NOMO-1 treated with dmso at 0.1 percent for 144 hours (cell line): ENCODE measurements at regions not wholly inside any gene's neighbourhood (a gene's known extent, or its start where the extent isn't known, plus 50 kb on each side); places are given as distances from the start of the nearest gene placed in this dataset.

Experiments
- DNase-seq: peaks from one replicate; lab custom pipeline; 2025; ENCODE audit not compliant: unreplicated experiment; lab: John Stamatoyannopoulos, UW

DNA sequence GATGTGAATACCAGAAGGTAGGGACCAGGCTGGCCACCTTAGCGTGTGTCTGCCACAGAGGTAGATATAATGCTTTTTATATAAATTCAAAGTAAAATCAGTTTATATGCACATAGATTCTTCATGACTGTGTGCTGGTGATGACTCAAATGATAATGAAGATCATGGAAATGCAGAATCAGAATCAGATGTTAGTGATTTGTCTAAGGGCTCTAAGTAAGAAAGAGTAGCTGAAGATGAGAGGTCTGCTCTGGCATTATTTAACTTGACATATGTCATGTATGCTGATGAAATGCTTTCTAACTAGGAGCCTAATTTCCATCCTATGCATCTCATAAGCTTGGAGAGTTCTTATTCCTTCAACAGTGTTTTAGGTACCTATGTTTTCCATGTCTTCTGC lies 50.3 kb upstream of the DPH6 start:
- DNase-seq, result no peak

DNA sequence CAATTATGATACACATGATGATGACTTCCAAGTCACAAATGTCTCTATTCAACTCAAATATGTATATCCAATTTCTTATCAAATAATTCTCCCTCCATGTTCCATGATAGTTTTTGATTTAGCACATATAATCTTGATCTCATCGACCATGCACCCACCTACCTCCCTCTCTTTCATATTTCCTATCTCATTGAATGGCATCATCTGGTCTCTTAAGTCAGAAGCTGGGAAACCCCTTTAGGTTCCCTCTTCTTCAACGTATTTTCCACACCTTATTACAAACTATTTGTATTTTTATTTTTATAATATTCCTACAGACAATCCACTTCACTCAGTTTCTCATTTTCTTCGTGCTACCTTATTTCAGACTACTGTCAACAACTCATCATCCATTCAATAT lies 56.9 kb upstream of the DPH6 start:
- DNase-seq, result no peak

DNA sequence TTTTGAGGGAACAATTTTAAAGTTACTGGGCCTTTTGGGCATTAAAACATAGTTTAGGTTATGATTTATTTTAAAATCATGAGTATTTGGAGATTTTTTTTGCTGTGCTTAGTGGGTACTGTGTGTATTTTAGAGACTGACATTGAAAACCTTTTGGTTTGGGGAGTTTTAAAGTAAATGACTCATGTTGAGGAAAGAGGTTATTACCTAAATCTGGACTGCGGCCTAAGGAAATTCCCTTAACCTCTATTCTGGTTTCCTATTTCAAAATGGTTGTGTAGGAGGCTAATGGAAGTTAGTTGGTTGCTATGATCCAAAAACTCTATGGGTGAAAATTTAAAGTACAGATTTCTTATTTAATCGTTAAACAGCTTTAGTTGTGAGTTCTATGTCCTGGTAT lies 57.3 kb upstream of the DPH6 start:
- DNase-seq, result no peak

DNA sequence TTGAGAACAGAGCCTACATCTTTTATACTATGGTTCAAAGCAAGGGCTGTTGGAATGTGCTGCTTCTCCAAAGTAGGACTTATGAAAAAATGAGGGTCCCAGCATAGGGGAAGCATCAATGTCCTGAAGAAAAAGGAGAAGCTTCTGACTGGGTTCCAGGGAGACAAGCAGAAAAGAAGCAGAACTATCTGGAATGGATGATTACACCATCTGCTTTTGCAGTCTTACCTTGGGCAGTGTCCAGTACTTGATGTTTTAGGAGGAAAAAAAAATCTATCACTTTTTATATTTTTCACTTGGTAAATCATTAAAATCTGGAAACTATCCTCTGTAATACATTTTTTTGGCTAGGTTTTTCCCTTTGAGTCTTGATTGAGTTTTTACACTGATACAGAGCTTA lies 57.9 kb upstream of the DPH6 start:
- no peak for DNase-seq

DNA sequence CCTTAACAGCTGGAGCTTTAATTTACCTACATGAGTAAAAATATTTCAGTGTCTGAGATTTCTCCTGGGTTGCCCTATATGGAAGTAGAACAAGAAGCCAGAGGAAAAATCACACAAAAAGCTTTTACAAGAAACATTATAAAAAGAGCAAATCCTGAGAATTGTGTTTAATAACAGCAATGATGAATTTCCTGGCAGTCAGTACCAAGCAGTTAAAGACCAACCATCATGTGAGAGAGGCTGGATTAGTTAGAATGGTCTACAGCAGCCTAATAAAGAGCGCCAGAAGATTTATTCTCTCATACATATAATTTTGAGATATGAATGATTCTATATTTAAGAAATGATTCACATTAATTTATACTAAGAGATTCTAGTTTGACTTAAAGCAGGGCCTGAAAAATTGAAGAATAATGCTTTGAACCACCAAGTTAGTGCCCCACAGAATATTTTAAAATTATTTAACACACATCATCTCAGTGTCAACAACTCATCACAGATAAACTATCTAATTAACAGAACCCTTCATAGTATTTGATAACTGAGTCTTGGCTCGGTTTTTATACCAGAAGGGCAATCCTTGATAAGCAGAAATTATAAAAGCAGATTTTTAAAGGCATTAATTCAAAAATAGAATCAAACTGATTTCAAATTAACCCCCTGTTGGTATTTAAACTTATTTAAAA lies 59.9 kb upstream of the DPH6 start:
- DNase-seq, result no peak

DNA sequence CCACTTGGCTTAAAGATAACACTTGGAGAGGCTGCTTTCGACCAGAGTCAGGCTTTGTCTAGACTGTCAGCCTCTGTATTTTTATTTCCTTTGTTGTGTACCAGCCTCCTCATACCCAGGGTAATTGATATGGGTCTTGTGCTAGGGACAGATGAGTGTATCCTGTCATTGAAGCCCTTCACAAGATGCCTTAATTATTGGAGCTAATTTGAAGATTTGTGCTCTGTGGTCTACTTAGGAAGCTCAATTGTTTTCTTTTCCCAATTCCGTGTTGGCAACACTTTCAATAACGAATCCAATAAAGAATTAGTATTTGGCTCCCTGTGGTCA lies 60.5 kb upstream of the DPH6 start:
- no peak for DNase-seq

DNA sequence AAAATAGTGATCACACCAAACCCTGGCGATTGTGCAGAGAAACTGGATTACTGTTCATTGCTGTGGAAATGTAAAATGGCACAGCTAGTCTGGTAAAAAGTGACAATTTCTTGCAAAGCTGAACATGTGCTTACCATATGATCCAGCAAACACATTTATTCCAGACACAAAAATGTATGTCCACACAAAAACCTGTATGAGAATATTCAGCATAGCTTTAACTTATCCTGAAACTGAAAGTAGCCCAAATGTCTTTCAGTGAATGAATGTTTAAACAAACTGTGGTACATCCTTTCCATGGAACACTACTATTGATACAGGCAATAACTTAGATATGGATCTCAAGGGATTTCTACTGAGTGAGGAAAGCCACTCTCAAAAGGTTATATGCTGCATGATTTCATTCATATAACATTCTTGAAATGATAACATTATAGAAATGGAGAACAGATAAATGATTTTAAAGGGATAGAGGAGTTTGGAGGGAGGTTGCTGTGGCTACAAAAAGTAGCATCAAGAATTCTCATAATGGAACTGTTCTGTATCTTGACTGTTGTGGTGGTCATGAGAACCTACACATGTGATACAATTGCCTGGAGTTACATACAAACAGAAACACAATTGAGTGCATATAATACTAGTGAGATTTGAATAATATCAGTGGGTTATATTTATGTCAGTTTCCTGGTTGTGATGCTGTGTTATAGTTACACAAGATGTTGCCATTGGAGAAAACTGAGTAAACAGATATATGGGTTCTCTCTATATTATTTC lies 70.7 kb upstream of the DPH6 start:
- DNase-seq, result no peak

DNA sequence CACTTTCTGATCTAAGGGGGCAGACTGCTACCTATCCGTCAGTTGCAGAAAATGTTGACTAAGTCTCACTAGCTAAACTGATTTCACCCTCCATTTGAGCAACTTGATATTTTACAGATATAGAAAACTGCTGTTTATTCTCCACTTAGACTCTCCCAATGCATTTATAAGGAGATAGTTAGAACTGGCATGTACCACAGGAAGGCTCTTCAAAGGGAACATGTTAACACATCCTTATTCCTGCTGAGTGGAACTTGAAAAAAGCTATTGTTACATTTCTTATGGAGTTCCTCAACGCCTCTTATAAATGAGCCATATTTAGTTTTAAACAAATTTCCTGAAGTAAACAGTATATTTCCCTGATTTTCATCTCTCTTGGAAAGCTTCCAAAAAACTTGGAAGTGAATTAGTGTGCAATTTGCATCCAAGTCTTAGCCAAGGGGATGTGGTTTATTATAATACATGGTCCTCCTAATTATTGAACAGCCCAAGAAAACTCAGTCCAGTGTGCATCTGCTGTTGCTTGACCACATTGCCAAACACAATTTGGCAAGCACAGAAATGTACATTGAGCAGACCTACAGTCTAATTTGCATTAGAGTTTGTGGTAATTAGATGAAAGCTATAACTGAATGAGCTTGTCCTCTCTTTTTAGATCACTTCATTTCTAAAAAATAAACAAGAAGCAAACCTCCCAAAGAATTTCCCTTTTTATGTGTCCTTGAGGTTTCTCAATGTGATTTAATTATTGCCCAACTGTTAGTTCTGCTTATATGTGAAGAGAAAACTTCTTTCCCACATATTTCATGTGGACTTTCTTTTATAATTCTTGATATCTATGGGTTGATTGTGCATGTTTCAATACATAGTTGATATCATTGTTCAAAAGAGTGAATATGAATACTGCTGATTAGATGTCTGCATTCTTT lies 72.6 kb upstream of the DPH6 start:
- DNase-seq, result no peak

DNA sequence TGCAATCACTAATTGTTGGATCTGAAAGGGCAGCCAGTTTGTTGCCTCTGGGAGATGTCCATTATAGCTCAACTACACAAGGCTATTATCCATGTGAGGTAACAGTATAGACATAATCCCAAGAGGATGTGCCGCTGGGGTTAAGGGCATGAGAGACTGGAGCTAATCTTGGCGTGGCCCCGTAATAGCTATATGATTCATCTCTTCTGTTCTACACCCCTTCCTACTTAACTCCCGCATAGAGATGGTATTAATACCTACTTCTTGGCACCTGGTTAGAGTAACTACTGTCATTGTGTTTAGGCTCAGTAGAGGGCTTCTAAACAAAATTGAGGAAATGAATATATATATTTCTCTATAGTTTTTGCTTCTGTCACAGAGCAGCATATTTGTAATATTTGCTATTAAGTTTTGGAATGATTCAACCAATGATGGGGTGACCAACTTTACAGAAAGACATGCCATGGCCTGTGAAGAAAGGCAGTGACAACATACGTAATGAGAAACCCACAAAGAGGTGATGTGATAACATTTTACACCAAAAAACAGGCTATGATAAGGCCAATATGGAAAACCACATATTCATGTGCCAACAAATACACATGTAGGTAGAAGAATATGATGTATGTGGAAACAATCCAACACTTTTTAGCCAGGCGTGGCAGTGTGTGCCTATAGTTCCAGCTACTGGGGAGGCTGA lies 76.8 kb upstream of the DPH6 start:
- no peak for DNase-seq

DNA sequence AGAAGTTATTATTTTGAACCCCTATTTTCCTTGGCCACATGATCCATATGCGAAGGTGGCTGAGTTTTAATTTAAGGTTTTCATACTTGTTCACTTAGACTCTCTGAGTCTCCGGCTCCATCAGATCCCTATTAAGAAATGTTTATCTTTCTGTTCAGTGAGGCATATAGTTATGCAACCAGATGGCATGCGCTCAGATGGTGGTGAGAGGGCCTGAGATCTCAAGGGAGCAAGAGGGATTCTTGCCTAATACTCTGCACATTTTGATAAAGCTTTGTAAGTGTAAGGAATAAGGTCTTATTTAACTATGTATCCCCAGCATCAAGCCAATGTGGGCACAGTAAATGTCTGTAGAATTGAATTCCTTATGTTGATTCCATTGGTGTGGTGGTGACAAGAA lies 78.9 kb upstream of the DPH6 start:
- DNase-seq, result no peak

DNA sequence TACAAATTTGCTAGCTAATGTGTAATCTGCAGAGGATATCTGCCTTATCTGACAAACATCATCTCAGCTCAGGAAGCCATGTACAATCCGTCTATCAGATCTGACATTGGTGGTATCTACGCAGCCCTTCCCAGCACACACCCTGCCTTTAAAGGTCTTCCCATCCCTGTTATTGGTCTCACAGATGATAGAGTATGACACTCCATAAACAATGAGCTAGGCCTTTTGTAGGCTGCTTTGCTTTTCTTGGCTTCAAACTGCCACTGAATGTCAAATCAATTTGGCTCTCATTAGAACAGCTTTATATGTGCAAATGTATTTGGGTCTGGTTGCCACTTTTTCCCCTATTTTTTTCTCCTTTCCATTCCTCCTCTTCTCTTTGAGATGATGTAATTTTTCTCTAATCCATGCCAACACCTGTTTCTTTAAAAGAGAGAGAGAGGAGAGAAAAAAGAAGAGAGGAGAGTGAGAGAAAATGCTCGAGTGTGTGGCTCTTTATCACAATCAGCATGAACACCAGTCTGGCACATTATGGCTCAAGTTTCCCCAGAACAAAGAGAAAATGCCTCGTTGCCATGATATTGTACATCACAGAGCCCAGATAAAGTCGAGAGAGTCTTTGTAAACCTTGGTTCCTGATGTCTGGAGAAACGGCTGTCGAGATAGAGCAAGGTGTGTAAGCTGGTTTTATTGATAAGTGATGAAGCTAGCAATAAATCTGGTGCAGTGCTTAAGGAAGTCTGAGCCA lies 80.8 kb upstream of the DPH6 start:
- DNase-seq, result no peak

DNA sequence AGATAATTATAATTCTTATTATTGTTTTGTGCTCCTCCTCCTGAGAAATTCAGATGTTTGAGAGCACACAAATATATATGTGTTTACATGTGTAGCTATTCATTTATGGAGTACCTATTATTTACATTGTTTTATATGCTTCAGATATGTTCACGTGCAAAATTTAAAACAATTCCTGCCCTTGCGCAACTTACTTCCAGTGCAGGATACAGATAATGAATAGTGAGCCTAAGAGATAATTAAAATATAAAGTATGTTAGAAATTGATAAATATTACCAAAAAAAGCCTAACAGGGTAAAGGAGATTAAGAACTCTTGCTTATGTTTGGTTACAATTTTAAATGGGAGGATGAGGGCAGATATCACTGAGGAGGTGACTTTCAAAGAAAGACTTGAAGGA lies 81.7 kb upstream of the DPH6 start:
- DNase-seq, result no peak

DNA sequence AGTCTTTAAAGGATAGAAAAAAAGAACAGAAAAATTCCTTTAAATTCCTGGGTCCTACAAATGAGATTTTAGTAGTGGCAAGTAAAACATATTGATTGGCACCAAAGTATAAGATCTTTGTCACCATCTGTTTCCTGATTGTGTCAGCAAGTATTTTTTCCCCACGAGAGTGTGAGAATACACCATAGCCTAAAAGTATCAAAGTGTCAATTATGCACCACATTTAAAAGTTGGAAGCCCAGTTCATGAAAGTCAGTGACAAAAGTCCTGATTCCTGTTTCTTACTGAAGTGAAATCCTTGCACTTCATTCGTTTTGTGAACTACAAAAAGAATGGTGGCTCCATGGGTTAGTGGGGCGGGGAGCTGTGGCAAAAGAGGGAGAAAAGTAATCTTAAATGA lies 83.8 kb upstream of the DPH6 start:
- no peak for DNase-seq

DNA sequence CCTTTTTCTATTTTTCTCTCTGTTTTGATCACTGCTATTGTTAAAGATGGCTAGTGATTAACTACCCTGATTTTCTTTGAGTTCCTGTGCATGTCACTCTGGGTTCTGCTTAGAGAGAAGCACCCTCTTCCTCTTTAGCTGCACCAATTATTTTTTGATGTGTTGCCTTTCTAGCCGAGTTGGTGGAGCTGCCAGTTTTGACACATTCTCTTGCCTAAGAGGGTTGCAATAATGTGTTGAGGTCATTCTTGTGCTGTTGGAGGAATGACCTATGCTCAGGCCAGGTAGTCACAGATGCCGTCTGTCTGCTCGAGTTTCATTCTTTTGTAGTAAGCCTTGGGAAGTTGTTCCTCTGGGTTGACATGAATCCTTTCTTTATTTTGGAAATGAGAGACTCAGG lies 84.6 kb upstream of the DPH6 start:
- peak; percentile 88 for DNase-seq

DNA sequence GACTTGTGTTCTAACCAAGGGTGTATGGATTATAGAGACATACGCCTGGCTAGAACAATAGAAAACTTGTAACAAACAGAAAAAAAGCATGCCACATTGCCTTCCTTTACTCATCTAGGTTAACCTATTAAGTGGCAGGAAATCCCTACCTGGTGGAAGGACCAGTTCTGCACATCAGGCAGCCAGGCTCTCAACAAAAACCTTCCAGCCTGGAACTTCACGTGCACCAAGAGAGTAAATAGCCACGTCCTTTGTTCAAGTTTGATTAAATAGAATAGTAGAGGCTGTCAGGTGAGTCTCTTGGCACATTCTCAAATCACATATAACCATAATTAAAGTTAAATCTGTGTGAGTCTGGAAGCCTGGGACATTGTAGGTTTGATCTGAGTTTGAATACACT lies 85.0 kb upstream of the DPH6 start:
- DNase-seq, result no peak

DNA sequence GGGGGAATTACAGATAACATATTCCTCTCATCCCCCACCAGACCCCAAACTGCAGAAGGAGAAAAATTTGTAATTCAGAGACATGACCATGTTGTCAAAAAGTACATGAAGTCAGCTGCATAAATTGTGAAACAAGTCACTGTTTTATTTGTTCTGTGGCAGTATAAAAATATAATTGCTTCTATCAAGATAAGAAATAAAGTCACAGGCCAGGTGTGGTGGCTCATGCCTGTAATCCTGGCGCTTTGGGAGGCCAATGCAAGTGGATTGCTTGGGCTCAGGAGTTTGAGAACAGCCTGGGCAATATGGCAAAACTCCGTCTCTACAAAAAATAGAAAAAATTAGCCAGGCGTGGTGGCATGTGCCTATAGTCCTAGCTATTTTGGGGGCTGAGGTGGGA lies 87.7 kb upstream of the DPH6 start:
- no peak for DNase-seq

DNA sequence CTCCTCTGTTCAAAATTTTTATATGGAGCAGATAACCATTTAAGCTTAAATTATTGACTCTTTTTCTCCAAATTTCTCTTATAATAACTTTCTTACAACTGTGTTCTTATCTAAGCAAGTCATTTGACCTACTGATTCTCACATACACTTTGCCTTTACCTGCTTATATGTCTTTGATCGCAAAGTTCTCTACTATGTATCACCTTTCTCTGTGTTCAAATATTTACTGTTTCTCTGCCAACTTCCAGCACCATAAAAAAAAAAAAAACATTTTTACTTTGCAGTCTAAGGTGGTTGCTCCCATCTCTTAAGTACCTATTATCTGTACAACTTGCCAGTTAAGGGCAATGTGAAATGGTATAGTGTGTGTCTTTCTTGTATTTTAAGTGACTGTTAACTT lies 100.8 kb upstream of the DPH6 start:
- no peak for DNase-seq

DNA sequence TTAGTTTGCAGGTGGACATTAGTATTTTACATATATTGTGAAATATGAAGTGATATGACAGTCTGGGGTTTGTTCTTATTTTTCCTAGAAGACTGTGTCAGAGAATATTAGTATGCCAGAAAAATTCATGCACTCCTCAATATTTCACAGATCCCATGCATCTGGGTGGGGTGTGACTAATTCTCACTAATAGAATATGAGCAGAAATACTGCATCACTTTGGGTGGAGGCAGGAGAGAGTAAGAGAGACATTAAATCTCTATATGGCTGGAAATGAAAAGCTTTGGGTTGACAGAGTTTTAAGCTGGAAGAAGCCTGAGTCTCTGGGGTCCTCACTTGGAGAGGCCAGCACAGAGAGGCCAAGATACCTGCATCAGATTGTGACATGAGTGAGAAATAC lies 101.3 kb upstream of the DPH6 start:
- DNase-seq, result no peak

DNA sequence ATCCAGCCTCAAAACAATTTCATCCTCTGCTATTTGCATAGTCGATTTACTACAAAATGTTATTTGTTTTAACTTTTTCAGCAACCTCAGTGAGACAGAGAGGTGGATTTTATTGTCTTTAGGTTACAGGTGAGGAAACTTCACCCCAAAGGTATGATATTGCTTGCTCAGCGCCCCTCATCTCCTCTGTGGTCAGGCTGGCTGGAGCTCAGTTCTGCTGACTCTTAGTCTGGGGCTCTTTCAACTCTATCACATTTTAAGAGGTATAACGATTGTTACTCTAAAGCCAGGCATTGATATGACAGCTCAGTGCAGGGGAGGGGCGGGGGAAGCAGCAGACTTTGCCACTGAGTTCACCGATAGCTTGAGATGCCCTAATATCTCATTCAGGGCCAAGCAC lies 103.0 kb upstream of the DPH6 start:
- DNase-seq, result no peak

DNA sequence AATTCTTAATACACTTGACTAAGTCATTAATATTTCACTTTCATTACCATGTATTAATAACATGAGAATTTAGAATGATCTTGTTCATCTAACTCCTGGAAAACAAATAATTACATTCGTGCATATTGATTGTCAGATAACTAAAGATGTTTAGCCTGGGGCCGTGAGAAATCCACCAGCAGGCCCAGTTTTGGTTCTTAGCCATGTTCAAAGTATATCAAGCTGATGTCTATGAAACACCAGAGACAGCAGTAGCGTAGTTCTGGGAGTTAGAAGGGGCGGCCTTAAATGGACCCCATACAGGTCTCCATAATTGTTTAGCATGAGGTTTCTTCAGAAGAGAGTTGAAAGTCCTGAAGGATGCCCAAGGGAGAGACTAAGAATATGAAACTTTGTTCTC lies 103.6 kb upstream of the DPH6 start:
- no peak for DNase-seq

DNA sequence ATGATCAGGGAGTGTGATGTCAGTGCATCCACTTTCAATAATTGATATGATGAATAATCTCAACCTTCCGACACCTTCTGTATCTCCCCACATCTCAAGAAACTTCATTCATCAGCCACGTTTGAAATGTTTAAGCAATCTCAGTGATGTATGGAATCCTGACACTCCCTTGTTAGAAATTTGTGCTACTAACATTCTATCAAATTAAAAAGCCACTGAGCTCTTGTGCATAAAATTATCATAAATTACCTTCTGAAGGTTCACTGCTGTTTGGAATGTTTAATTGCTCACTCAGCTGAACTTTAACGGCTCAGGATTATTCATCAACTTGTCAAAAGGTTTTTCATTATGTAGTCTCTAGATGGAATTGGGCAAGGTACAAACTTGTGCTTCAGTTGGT lies 108.4 kb upstream of the DPH6 start:
- no peak for DNase-seq
